Stromal cell of bone marrow (primary cell): ENCODE measurements at regions not wholly inside any gene's neighbourhood (a gene's known extent, or its start where the extent isn't known, plus 50 kb on each side); places are given as distances from the start of the nearest gene placed in this dataset.

Experiments
- DNase-seq: peaks from one replicate; pipeline ENCODE4 v3.0.0-alpha.2; 2012; ENCODE audit warnings: low read depth

GRCh38 chr13:61477619-61478018 lies 62.0 kb upstream of the PCDH20 start:
- no peak for DNase-seq

GRCh38 chr13:61470786-61471185 lies 55.1 kb upstream of the PCDH20 start:
- DNase-seq: no peak

- no peak for DNase-seq
These were observed 50.6 kb upstream of the PCDH20 start for GRCh38 chr13:61466280-61466679.
